Upper lobe of right lung (tissue), 1 donor: ENCODE measurements at regions not wholly inside any gene's neighbourhood (a gene's known extent, or its start where the extent isn't known, plus 50 kb on each side); places are given as distances from the start of the nearest gene placed in this dataset.

ENCODE experiments used
- ATAC-seq: fragments of 200-7000 bp; cut with Tn5 transposase; one replicate; pipeline ENCODE4 v1.9.1; 2020; ENCODE audit warnings: mild to moderate bottlenecking, moderate library complexity
- DNase-seq: peaks from one replicate; pipeline ENCODE4 v3.0.0-alpha.2; 2020
- H3K27ac ChIP-seq: fragments of 200-600 bp; one replicate; pipeline ENCODE4 v1.8.0; 2022
- H3K27me3 ChIP-seq: fragments of 200-600 bp; one replicate; pipeline ENCODE4 v1.8.0; 2022; ENCODE audit warnings: mild to moderate bottlenecking
- H3K36me3 ChIP-seq: fragments of 200-600 bp; one replicate; pipeline ENCODE4 v1.8.0; 2022
- H3K4me1 ChIP-seq: fragments of 200-600 bp; one replicate; pipeline ENCODE4 v1.8.0; 2022
- H3K4me3 ChIP-seq: fragments of 200-600 bp; one replicate; pipeline ENCODE4 v1.8.0; 2022; ENCODE audit warnings: mild to moderate bottlenecking
- H3K9me3 ChIP-seq: fragments of 200-600 bp; one replicate; pipeline ENCODE4 v1.8.0; 2022
- intact Hi-C: fragments of 100-400 bp; cut with DNase I; formaldehyde crosslinking; loops from one replicate; pipeline ENCODE4 v1.11.0; 2022
- TF ChIP-seq, protein P1 (sequence below): fragments of 200-600 bp; IDR thresholded peaks from one replicate; pipeline ENCODE4 v1.8.0; 2022; ENCODE audit warnings: antibody characterized with exemption
- donor health status: DM: no; HTN: yes; CAD: no; lungs with severe emphysema.

DNA sequence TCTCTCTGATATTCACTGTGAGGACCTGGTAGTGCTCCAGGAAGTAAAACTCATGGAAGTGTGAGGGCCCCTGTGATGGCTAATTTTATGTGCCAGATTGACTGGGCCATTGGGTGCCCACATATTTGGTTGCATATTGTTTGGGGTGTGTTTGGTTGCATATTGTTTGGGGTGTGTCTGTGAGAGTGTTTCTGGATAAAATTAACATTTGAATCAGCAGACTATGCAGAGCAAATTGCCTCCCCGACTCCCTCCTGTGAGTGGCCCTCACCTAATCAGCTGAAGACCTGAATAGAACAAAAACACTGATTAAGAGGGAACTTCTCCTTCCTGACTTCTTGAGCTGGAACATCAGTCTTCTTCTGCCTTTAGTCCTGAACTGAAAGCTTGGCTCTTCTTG is 173.3 kb upstream of the LINC00305 start:
- Histone ChIP-seq H3K4me3 (no peak overlapping the region), H3K36me3 (no peaks in the 10 kb centered on the region), H3K27me3 (no peaks in the 10 kb centered on the region), H3K4me1 (no peaks in the 10 kb centered on the region), H3K27ac (no peak overlapping the region), H3K9me3 (no peaks in the 10 kb centered on the region)
- intact Hi-C loops = no loop called here
- no peak for ATAC-seq
- TF ChIP-seq, protein P1, sequence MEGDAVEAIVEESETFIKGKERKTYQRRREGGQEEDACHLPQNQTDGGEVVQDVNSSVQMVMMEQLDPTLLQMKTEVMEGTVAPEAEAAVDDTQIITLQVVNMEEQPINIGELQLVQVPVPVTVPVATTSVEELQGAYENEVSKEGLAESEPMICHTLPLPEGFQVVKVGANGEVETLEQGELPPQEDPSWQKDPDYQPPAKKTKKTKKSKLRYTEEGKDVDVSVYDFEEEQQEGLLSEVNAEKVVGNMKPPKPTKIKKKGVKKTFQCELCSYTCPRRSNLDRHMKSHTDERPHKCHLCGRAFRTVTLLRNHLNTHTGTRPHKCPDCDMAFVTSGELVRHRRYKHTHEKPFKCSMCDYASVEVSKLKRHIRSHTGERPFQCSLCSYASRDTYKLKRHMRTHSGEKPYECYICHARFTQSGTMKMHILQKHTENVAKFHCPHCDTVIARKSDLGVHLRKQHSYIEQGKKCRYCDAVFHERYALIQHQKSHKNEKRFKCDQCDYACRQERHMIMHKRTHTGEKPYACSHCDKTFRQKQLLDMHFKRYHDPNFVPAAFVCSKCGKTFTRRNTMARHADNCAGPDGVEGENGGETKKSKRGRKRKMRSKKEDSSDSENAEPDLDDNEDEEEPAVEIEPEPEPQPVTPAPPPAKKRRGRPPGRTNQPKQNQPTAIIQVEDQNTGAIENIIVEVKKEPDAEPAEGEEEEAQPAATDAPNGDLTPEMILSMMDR = no peak
- no peak for DNase-seq

DNA sequence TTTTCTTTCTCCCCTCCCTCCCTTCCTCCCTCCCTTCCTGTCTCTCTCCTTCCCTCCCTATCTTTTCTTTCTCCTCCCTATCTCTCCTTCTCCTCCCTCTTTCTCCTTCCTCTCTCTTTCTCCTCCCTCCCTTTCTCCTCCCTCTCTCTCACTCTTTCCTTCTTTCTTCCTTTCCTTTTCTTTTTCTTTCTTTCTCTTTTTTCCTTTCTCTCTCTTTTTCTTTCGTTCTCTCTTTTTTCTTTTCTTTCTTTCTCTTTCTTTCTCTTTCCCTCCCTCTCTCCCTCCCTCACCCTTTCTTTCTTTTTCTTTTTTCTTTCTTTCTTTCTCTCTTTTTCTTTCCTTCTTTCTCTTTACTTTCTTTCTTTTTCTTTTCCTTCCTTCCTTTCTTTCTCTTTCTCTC is 169.7 kb upstream of the LINC00305 start:
- no peak overlapping the region for H3K27ac ChIP-seq
- intact Hi-C loops = no loop called here
- H3K27me3 ChIP-seq = no peaks in the 10 kb centered on the region
- no peak overlapping the region for H3K4me3 ChIP-seq
- DNase-seq (no peak), ATAC-seq (no peak)
- TF ChIP-seq, protein P1 = no peak
- H3K36me3 ChIP-seq = no peaks in the 10 kb centered on the region
- H3K9me3 ChIP-seq = no peaks in the 10 kb centered on the region
- H3K4me1 ChIP-seq = no peaks in the 10 kb centered on the region

DNA sequence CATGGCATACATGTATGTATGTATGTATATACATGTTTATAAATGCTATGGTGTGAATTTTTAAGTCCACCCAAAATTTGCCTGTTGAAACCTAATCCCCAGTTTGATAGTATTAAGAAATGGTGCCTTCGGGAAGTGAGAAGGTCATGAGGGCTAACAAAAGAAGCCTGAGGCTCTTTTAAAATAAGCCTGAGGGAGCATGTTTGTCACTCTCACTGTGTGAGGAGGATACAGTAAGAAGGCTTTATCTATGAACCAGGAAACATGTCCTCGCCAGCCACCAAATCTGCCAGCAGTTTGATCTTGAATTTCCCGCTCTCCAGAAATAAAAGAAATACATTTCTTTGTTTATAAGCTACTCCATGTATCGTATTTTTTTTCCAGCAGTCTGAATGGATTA is 163.0 kb upstream of the LINC00305 start:
- TF ChIP-seq, protein P1 = no peak
- no peaks in the 10 kb centered on the region for H3K27me3 ChIP-seq
- no peaks in the 10 kb centered on the region for H3K36me3 ChIP-seq
- intact Hi-C loops = no loop called here
- H3K4me1 ChIP-seq = no peaks in the 10 kb centered on the region
- H3K4me3 ChIP-seq = no peak overlapping the region
- DNase-seq (no peak), ATAC-seq (no peak)
- H3K9me3 ChIP-seq = no peaks in the 10 kb centered on the region
- H3K27ac ChIP-seq = no peak overlapping the region

DNA sequence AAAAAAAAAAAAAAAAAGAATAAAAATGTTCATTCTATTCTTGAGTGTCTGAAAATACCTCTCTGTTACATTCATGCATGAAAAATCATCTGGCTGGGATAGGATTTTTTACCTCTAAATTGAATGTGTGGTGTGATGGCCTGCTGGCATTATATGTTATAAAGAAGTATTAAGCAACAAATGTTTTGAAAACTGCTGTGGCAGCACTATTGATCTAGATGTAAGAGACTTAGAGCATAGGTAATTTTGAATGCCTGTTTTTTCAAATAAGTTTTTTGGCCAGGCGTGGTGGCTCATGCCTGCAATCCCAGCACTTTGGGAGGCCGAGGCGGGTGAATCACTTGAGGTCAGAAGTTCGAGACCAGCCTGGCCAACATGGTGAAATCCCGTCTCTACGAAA is 147.0 kb upstream of the LINC00305 start:
- no peak for ATAC-seq
- Histone ChIP-seq H3K27ac (no peak overlapping the region), H3K36me3 (no peaks in the 10 kb centered on the region), H3K4me3 (no peak overlapping the region), H3K27me3 (no peaks in the 10 kb centered on the region), H3K4me1 (no peaks in the 10 kb centered on the region), H3K9me3 (no peaks in the 10 kb centered on the region)
- DNase-seq = no peak
- TF ChIP-seq, protein P1 = no peak
- intact Hi-C loops = no loop called here

DNA sequence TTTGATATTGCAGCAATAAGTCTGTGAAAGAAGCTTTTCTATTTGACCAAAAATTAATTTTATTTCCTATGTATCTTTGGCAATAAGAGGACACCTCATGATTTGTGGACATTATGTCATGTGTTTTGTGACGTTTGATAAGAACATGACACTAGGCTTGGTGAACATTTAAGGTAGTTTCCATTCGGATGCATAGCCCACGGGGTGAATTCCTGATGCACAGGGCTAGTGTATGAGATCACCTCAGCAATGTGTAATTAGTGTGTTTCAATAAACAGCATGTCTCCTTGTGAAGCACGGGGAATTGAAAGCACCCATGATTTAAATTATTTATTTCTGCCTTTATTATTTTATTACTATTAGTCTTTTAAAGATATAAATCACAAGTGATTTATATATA is 146.1 kb upstream of the LINC00305 start:
- TF ChIP-seq, protein P1 = no peak
- H3K4me1 ChIP-seq = no peaks in the 10 kb centered on the region
- H3K9me3 ChIP-seq = no peaks in the 10 kb centered on the region
- H3K27me3 ChIP-seq = no peaks in the 10 kb centered on the region
- H3K4me3 ChIP-seq = no peak overlapping the region
- H3K36me3 ChIP-seq = no peaks in the 10 kb centered on the region
- no peak overlapping the region for H3K27ac ChIP-seq
- ATAC-seq (no peak), DNase-seq (no peak)
- intact Hi-C loops = no loop called here

DNA sequence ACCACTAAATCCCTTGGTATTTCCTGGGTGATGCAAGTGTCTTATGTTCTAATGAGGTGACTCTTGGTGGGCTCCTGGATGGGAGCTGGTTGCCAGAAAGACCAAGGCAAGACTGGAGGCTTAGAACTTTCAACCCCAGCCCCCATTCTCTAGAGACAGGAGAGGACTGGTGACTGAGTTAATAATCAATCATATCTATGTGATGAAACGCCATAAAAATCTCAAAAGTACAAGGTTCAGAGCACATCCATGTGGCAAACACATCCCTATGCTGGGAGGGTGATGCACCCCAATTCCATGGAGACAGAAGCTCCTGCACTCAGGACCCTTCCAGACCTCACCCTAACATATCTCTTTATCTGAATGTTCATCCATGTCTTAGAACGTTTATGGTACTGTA is 139.5 kb upstream of the LINC00305 start:
- ATAC-seq = no peak
- TF ChIP-seq, protein P1 = no peak

More for the DNA sequence above, 139.5 kb upstream of the LINC00305 start:
- Histone ChIP-seq H3K9me3 (no peaks in the 10 kb centered on the region), H3K4me3 (no peak overlapping the region), H3K27ac (no peak overlapping the region), H3K36me3 (no peaks in the 10 kb centered on the region), H3K27me3 (no peaks in the 10 kb centered on the region), H3K4me1 (no peaks in the 10 kb centered on the region)
- no peak for DNase-seq
- intact Hi-C loops = no loop called here
